ENCODE measurements at regions not wholly inside any gene's neighbourhood (a gene's known extent, or its start where the extent isn't known, plus 50 kb on each side); places are given as distances from the start of the nearest gene placed in this dataset.

- peaks cover 0 to 28% (median 6%) of the 10 kb centered on the region in 12 donors for H3K4me1 ChIP-seq
- DNase-seq (no peak), ATAC-seq (no peak)
- intact Hi-C loops (cut with DNase I) = loop anchor here in 4 of 10 donors (5.0 to 10.0 kb wide), 2 partner anchors 650 to 652 kb away; no protein-coding TSS in a partner anchor
- TF ChIP-seq POLR2A (IDR thresholded peaks at IDR 0.05) (no peak), CTCF (IDR thresholded peaks at IDR 0.05) (no peak)
- H3K27me3 ChIP-seq = peaks cover 19 to 53% (median 34%) of the 10 kb centered on the region in 9 donors
- no peaks in the 10 kb centered on the region for H3K36me3 ChIP-seq
- H3K9me3 ChIP-seq = no peaks in the 10 kb centered on the region
- H3K27ac ChIP-seq = no peak overlapping the region
- WGBS, 4 donors = 23 to 34% (median 28%) methylated on average over 10 of the region's 10 CpGs
- peak overlapping the region in 1 of 12 donors; percentile 6 for H3K4me3 ChIP-seq
Measured at GRCh38 chr13:107864543-107865317, 350.6 kb downstream of the LIG4 start.

GRCh38 chr13:107860284-107860683 is 355.1 kb downstream of the LIG4 start:
- 56 to 72% (median 65%) methylated on average over 3 of the region's 3 CpGs for WGBS, 4 donors
- ATAC-seq (no peak), DNase-seq (no peak)
- peaks cover 0 to 12% (median 6%) of the 10 kb centered on the region in 9 donors for H3K27me3 ChIP-seq
- no peaks in the 10 kb centered on the region for H3K36me3 ChIP-seq
- no peaks in the 10 kb centered on the region for H3K9me3 ChIP-seq
- no peaks in the 10 kb centered on the region for H3K4me1 ChIP-seq
- TF ChIP-seq POLR2A (IDR thresholded peaks at IDR 0.05) (no peak), CTCF (IDR thresholded peaks at IDR 0.05) (no peak)
- H3K27ac ChIP-seq = no peak overlapping the region
- intact Hi-C loops (cut with DNase I) = loop anchor here in 3 of 10 donors (10.0 kb wide), 1 partner anchor 645 kb away; no protein-coding TSS in a partner anchor
- H3K4me3 ChIP-seq = no peak overlapping the region

GRCh38 chr13:107854880-107855279 is 360.5 kb downstream of the LIG4 start:
- H3K4me1 ChIP-seq = no peaks in the 10 kb centered on the region
- TF ChIP-seq CTCF (IDR thresholded peaks at IDR 0.05) (no peak), POLR2A (IDR thresholded peaks at IDR 0.05) (no peak)
- H3K27ac ChIP-seq = no peak overlapping the region
- no peaks in the 10 kb centered on the region for H3K36me3 ChIP-seq
- H3K27me3 ChIP-seq = no peaks in the 10 kb centered on the region
- DNase-seq (no peak), ATAC-seq (no peak)
- WGBS, 4 donors = 65 to 74% (median 72%) methylated on average over 4 of the region's 4 CpGs
- no peaks in the 10 kb centered on the region for H3K9me3 ChIP-seq
- intact Hi-C loops (cut with DNase I) = no loop called here
- no peak overlapping the region for H3K4me3 ChIP-seq

GRCh38 chr13:107852072-107852471 is 363.3 kb downstream of the LIG4 start:
- 84 to 90% (median 88%) methylated on average over 2 of the region's 2 CpGs for WGBS, 4 donors
- Histone ChIP-seq H3K9me3 (no peaks in the 10 kb centered on the region), H3K36me3 (no peaks in the 10 kb centered on the region), H3K27ac (no peak overlapping the region), H3K4me3 (no peak overlapping the region), H3K27me3 (no peaks in the 10 kb centered on the region), H3K4me1 (no peaks in the 10 kb centered on the region)
- DNase-seq (no peak), ATAC-seq (no peak)
- no peak for TF ChIP-seq POLR2A (IDR thresholded peaks at IDR 0.05)
- no peak for TF ChIP-seq CTCF (IDR thresholded peaks at IDR 0.05)
- intact Hi-C loops (cut with DNase I) = no loop called here
